LoVo (cell line): ENCODE measurements at regions not wholly inside any gene's neighbourhood (a gene's known extent, or its start where the extent isn't known, plus 50 kb on each side); places are given as distances from the start of the nearest gene placed in this dataset.
"Not testable (repeated sequence)": the region's sequence is repeated elsewhere in the genome, so short reads cannot be mapped to it uniquely, and the experiment has no call there.

ENCODE experiments used
- DNase-seq: peaks from one replicate; pipeline ENCODE4 v3.0.0-alpha.2; 2016; ENCODE audit warnings: low spot score

DNA sequence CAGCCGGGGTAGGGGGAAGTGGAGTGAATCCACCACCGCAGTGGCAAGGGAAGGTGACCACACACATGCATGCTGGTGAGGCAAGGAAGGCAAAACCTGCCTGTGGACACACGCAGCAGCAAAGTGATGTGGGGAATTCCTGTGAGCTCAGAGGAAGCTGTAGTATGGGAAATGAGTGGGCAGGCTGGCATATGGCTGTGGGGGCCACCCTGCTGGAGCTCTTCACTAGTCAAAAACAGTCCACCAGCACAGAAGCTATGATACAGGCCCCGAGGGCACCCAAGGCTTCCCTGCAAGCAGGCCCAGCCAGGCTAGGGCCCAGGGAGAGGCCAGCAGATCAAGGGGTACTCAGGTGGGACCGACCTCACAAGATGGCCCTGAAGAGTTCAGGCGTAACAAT, 239.1 kb downstream of the CHM start:
- DNase-seq, result no peak

DNA sequence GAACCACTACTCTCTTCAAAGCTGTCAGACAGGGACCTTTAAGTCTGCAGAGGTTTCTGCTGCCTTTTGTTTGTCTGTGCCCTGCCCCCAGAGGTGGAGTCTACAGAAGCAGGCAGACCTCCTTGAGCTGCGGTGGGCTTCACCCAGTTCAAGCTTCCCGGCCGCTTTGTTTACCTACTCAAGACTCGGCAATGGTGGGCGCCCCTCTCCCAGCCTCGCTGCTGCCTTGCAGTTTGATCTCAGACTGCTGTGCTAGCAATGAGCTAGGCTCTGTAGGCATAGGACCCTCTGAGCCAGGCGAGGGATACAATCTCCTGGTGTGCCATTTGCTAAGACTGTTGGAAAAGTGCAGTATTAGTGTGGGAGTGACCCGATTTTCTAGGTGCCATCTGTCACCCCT, 275.0 kb downstream of the CHM start:
- DNase-seq, result not testable (repeated sequence)

DNA sequence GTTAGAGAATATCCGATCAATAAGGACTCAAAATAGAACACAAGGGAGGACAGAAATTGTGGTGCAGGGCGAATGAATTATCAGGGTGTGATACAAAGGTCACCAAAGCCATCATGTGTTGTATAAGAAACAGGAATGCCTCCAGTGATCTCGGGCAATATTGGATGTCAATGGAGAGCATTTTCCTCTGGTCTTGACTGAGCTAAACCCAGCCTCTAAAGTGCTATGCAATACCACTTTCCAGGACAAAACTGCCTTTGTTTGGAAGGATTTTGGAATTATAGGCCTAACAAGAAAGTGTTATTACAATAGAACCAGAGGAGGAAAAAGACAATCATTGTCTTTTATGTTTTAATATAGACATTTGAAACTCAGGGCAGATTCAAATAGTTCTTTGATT, 281.7 kb downstream of the CHM start:
- DNase-seq, result no peak

DNA sequence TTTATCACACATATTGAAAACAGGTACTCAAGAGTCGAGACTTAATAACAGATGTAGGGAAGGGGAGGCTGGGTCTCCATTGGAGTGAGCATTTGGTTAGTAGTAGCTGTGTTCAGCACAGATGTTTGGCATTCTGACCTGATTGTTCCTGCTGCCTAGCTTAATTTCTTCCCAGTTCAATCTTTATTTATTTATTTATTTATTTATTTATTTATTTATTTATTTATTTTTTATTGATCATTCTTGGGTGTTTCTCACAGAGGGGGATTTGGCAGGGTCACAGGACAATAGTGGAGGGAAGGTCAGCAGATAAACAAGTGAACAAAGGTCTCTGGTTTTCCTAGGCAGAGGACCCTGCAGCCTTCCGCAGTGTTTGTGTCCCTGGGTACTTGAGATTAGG, 324.3 kb downstream of the CHM start:
- not testable (repeated sequence) for DNase-seq

DNA sequence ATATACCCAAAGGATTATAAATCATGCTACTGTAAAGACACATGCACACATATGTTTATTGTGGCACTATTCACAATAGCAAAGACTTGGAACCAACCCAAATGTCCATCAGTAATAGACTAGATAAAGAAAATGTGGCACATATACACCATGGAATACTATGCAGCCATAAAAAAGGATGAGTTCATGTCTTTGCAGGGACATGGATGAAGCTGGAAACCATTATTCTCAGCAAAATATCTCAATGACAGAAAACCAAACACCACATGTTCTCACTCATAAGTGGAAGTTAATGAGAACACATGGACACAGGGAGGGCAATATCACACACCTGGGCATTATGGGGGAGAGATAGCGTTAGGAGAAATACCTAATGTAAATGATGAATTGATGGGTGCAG, 323.8 kb upstream of the POF1B start:
- not testable (repeated sequence) for DNase-seq

DNA sequence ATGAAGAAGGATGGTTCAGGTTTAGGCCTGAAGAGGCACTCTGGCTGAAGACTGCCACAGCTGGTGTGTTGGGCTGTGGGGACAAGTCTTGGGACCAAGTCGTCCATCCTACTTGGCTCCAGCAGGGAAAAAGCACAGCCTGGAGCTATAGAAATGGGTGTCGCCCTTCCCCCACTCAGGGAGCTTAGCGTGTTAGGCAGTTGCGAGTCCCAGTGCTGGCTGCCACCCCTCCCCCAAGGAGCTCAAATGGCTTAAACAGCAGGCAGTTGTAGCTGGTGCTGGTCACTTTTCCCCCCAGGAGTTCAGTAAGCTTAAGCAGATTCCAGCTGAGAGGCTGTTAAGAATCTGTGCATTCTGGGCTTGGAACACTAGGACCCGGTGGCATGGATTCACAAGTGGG, 319.5 kb upstream of the POF1B start:
- no peak for DNase-seq

DNA sequence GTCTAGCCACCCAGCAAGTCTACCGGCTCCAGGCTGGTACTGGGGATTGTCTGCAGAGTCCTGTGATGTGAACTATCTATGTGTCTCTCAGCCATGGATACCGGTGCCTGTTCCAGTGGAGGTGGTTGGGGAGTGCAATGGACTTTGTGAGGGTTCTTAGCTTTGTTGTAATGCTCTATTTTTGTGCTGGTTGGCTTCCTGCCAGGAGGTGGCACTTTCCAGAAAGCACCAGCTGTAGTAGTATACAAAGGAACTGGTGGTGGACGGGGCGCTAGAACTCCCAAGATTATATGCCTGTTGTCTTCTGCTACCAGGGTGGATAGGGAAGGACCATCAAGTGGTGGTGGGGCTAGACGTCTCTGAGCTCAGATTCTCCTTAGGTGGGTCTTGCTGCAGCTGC, 306.4 kb upstream of the POF1B start:
- DNase-seq, result no peak

DNA sequence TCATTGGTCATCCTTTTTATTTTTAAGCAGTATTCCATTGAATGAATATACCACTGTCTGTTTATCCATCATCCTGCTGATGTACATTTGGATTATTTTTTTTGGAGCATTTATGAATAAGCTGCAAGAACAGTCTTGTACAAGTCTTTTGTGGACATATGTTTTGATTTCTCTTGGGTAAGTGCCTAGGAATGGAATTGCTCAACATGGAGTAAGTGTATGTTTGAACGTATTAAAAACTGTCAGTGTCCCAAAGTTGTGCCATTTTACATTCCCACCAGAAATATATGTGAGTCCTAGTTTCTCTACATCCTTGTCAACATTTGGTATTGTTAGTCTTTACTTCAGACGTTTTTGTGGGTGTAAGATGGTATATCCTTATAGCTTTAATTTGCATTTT, 287.0 kb upstream of the POF1B start:
- DNase-seq, result no peak

DNA sequence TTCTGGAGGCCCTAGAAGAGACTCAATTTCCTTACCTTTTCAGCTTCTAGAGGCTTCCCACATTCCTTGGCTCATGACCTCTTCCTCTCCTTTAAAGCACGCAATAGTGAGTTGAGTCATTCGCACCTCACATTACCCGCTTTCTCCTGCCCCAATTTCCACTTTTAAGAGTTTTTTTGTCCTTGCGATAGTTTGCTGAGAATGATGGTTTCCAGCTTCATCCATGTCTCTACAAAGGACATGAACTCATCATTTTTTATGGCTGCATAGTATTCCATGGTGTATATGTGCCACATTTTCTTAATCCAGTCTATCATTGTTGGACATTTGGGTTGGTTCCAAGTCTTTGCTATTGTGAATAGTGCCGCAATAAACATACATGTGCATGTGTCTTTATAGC, 284.5 kb upstream of the POF1B start:
- DNase-seq, result not testable (repeated sequence)

DNA sequence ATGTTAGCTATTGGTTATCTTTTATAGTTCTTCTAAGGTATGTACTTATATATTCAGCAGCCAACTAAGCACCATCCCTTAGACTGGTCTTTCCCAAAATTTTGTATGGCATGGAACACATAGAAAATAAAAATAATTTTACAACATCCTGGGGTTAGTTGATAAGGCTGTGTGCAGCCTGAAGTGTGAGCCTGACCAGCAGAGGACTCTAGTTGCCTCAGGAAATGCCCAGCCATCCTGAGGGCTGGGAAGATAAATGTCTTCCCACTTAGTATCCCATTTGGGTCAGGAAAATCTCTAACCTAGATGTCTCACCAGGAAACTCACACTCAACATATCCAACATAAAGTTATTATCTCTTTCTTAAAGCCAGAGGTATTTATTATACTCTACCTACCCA, 251.4 kb upstream of the POF1B start:
- DNase-seq, result no peak

DNA sequence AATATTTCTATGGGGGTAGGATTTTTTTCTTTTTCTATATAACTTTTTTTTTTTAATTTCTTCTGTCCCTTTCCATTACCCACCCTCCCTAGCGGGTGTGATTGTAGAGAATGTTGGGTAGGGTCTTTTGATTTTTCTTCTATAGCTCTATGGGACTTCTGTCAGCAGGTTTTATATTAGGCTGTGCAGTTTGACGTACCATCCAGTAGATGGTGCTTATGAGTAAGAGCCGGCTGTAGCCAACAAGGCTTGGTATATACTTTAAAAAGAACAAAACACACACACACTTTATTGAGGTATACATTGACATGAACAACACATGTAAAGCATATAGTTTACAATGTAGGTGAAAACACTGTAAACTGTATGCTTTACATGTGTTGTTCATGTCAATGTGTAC, 247.9 kb upstream of the POF1B start:
- no peak for DNase-seq

DNA sequence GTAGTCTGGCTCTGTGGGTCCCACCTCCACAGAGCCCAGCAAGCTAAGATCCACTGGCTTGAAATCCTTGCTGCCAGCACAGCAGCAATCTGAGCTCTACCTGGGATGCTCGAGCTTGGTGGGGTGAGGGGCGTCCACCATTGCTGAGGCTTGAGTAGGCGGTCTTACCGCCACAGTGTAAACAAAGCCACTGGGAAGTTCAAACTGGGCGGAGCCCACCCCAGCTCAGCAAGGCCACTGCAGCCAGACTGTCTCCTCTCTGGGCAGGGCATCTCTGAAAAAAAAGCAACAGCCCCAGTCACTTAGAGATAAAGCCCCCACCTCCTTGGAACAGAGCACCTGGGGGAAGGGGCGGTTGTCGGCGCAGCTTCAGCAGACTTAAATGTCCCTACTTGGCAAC, 243.2 kb upstream of the POF1B start:
- DNase-seq, result no peak

DNA sequence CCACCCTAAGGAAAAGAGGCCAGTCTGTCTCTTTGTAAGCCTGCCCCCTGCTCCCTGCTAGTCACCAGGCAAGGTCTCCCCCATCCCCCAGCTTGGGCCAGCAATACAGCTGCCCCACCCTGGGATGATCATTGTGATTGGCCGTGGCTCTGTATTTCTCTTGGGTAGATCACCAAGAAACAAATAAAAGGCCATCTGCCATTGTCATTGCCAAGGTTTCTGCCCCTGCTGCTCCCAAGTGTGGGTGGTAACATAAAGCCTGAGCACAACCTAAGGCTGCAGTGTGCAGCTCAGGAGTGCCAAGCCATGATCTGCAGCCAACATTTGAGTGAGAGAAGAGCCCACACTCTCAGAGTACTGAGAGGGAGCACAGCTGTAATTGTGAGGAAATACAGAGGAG, 241.0 kb upstream of the POF1B start:
- no peak for DNase-seq

DNA sequence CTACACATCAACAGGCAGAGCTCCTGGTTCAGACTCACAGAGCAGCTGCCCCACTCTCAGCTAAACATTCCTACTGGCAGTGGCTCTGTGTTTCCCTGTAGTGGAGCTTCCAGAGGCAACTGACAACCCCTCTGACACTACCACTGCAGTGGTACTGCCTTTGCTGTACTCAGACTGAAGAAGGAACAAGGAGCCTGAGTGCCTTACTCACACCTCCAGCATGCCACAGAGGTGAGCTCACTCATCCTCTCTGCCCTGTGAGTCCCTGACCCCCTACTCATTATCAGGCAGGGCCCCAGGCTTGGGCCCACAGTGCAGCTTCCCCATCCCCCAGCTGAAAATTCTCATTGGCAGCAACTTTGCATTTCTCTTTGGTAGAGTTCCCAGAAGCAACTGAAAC, 240.5 kb upstream of the POF1B start:
- no peak for DNase-seq

DNA sequence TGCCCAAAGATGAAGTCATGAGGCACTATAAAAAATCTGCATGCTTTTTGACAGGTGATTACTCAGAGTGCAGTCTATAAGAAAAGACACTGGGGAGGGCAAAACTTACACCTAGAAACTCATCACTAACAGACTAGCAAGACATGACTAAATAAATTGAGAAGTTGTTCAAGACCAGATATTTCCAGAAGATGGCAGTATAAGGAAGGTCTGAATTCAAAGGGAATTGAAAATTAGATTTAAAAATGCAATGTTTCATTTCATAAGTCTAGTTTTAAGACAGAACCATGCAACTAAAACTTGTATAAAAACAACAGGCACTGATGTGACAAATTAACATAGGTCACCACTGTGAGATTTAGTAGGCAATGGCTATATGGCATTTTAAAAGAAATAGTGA, 232.5 kb upstream of the POF1B start:
- peak; percentile 1 for DNase-seq

DNA sequence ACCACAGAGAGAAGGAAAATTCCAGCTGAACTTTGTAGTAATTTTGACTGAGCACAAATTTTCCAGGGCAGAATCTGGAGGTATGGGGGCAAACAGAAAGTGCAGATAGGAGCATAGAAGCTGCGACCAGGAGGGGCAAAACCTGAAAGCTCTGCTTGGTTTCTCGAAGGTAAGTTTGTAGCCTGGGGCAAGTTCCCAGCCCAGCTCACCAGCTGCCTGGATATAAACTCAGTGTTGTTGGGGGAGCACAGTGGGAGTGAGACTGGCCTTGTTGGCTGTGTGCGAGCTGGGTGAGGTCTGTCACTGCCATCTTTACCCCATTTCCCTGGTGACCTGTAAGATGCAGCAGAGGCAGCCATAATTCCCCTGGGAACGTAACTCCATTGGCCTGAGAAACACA, 213.5 kb upstream of the POF1B start:
- no peak for DNase-seq

DNA sequence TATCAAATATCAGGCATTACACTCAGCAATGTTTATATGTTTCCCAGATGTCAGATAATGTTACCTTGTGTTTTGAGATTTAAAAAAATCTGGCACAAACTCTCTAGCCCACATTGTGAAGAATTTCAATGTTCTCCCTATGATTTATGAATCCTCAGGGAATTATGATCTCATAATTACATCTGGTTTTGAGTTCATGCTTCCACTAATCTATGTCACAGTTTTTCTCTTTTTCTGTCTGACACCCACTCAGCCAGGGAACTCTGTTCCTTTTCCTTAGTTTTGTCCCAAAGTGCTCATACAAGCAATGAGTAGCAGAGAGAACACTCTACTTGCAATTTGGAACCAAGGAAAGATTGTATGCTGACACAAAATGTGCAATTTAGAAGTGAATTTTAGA, 212.1 kb upstream of the POF1B start:
- no peak for DNase-seq

DNA sequence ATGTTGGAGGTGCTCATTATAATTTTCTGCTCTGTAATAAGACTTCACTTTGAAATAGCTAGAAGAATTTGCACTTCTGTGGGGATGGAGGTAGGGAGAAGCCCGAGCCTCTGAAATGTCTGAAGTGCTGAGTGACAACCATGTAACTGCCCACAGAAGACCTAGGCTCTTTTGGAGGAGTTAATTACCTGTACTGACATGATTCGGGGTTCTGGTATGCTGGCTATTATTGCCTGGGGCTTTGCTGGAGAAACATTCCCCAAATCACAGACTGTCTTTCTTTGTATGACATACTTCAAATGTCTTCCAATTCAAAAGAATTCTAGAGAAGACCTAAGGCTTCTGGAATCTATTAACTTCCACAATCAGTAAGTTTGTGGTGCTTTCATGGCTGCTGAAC, 211.2 kb upstream of the POF1B start:
- DNase-seq, result no peak

DNA sequence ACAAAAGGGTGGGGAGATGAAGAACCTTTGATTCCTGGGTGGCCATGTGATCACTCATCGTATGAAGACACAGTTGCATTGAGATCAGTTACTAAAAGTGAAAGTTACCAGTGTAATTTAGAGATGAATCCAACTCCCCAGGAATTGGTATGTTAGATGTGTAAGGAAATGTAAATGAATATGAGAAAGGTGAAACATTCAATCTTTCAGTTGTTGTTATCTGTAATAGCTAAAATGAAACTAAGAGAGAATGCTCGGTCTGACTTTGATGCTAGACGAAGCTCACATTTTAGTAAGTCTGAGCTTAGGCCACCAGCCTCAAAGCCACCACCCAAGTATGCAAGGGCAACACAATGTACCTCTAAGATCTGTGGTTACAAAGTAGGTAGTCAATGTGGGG, 194.3 kb upstream of the POF1B start:
- DNase-seq, result no peak

DNA sequence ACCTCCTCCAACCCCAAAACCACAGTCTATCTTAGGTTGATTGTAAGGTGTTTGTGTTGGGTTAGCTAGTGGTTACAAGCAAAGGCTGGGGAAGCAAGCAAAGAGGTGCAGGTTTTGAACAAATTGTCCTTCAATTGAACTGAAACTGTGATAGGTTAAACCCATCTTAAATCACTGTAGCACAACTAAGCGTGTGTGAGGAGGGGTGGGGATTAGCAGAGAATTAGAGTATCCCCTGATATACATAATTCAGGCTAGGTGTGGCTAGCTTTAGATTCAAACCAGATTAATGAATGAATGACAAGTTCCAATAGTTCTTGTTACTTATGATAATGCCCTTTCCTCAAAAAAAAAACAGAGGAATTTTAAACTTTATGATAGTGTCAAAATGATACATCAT, 191.0 kb upstream of the POF1B start:
- no peak for DNase-seq

DNA sequence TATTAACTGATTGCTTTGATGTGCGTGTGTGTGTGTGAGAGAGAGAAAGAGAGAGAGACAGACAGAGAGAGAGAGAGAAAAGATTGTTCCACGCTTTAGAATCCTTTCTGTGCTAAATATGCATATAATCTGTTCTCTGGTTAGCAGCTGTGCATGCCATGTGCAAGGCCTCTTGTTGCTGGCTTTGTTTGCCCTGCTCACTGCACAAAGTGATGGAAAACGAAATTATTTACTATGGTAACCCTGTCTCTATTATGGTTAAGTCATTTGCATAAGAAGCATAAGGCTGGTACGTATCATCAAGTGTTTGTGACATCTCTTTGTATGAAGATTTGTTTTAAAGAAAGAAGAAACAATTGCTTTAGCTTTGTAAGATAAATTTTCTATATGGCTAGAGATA, 190.2 kb upstream of the POF1B start:
- DNase-seq, result no peak

DNA sequence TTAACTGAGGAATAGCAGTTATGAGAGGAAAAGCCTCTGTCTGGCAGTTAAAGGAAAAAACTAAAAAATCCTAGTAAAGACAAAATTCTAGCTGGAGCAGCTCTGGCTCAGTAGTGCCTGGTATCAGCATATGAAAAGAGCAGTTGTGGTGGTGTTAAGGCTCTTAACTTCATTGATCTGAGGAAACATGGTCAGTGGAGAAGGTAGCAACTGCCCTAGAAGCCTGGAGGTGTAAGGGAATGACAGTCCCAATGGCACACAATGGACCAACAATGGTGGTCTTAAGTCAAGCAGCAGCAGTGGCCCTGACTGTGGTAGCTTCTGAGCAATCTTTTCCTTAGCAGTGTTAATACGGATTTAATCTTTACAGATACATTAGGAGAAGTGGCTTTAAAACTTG, 189.6 kb upstream of the POF1B start:
- DNase-seq, result no peak

DNA sequence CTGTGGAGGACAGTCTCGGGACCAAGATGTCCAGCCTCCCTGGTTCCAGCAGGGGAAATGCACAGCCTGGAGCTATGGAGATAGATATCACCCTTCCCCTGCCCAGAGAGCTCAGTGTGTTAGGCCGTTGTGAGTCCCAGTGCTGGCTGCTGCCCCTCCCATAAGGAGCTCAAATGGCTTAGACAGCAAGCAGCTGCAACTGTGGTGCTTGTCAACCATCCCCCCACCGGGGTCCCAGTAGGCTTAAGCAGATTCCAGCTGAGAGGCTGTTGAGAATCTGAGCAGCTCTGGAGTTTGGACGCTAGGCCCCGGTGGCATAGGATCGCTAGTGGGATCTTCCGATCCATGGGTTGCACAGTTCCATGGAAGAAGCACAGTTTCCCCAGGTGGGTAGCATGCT, 181.8 kb upstream of the POF1B start:
- no peak for DNase-seq

DNA sequence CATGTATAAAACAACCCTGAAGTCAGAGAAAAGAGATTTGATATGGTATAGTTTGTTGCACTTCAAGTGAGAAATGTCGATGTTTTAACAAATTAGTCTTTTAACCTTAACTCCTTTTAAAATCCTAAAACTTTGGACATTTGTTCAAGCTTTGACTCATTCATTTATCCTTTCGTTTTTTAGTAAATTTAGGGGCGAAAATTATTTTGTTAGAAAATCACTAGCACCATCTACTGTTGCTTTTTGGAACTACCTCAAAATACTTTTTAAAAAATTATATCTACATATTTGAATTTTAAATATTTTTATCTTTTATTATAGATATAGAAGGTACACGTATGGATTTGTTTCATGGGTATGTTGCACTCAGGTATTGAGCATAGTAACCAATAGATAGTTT, 165.1 kb upstream of the POF1B start:
- no peak for DNase-seq

DNA sequence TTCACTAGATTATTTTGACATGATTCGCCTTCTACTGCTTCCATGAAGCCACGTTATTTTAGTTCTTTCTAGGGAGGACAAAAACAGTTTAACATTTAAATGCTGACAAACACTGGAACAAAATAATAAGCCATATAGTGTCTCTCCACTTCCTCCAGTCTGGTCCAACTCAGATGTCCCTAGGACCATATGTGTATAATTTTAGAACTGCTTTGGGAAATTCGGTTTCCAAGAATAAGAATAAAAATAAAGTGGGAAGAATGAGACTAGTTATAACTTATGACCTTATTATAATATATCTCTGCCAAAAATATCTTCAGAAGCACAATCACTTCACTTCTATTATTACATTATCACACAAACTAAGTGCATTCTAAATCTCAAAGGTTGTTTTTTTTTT, 164.4 kb upstream of the POF1B start:
- DNase-seq, result no peak
